Left hindlimb (tissue), 1 donor: ENCODE measurements at regions not wholly inside any gene's neighbourhood (a gene's known extent, or its start where the extent isn't known, plus 50 kb on each side); places are given as distances from the start of the nearest gene placed in this dataset.

Source experiments
- DNase-seq: peaks from one replicate; pipeline ENCODE4 v3.0.0-alpha.2; 2018

GRCh38 chr7:131000389-131000788 is 266.4 kb upstream of the KLF14 start:
- DNase-seq: no peak

- no peak for DNase-seq
Measured at GRCh38 chr7:131000873-131001272, 266.9 kb upstream of the KLF14 start.

- no peak for DNase-seq
Measured at GRCh38 chr7:131002600-131002999, 268.6 kb upstream of the KLF14 start.

- no peak for DNase-seq
Measured at GRCh38 chr7:131003634-131004033, 269.6 kb upstream of the KLF14 start.

GRCh38 chr7:131004371-131004770 is 270.4 kb upstream of the KLF14 start:
- DNase-seq: no peak

GRCh38 chr7:131007439-131008330 is 273.7 kb upstream of the KLF14 start:
- peak; percentile 63 for DNase-seq

GRCh38 chr7:131008840-131009711 is 275.1 kb upstream of the KLF14 start:
- DNase-seq: no peak

- no peak for DNase-seq
Measured at GRCh38 chr7:131010029-131010716, 276.2 kb upstream of the KLF14 start.

- no peak for DNase-seq
Measured at GRCh38 chr7:131010717-131011431, 276.9 kb upstream of the KLF14 start.

- DNase-seq: no peak
Measured at GRCh38 chr7:131011432-131011742, 277.4 kb upstream of the KLF14 start.

GRCh38 chr7:131011976-131012375 is 278.0 kb upstream of the KLF14 start:
- DNase-seq: no peak

- DNase-seq: no peak
Measured at GRCh38 chr7:131012477-131013031, 278.5 kb upstream of the KLF14 start.

GRCh38 chr7:131013716-131014115 is 279.7 kb upstream of the KLF14 start:
- DNase-seq: no peak

- no peak for DNase-seq
Measured at GRCh38 chr7:131014906-131015656, 281.1 kb upstream of the KLF14 start.

GRCh38 chr7:131015657-131015958 is 281.6 kb upstream of the KLF14 start:
- no peak for DNase-seq

GRCh38 chr7:131016230-131016629 is 282.2 kb upstream of the KLF14 start:
- no peak for DNase-seq

GRCh38 chr7:131019351-131019750 is 285.3 kb upstream of the KLF14 start:
- no peak for DNase-seq

- no peak for DNase-seq
Measured at GRCh38 chr7:131020759-131021261, 286.8 kb upstream of the KLF14 start.

GRCh38 chr7:131021460-131021859 is 287.5 kb upstream of the KLF14 start:
- no peak for DNase-seq

- DNase-seq: no peak
Measured at GRCh38 chr7:131021902-131022301, 287.9 kb upstream of the KLF14 start.

GRCh38 chr7:131026297-131027000 is 292.4 kb upstream of the KLF14 start:
- DNase-seq: no peak
